ENCODE measurements at regions not wholly inside any gene's neighbourhood (a gene's known extent, or its start where the extent isn't known, plus 50 kb on each side); places are given as distances from the start of the nearest gene placed in this dataset.
"Not testable (repeated sequence)": the region's sequence is repeated elsewhere in the genome, so short reads cannot be mapped to it uniquely, and the experiment has no call there.

DNA sequence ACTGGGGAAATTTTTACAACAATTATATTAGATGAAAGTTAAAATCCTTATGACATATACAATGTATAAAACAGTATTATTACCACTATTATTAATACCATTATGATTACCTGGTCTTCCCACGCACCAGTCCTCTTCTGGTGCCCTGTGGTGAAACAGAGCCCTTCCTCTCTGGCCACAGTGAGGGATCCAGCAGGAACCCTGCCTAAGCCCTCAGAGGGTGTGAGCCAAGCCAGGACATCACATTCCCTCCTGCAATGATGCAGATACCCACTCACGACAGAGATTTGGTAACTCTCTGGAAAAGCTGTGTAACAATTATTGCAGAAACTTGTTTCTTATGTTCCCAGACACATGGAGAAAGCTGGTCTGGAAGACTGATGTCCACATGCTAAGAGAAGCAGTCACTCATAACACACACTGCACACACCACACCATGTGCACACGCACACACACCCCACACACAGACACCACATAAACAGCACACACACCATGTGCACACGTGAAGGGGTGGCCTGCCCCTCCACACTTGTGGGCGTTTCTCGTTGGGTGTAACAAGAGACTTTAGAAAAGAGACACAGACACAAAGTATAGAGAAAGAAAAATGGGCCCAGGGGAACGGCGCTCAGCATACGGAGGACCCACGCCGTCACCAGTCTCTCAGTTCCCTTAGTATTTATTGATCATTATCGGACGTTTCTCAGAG lies 1373.8 kb upstream of the DEFB115 start:
- not testable (repeated sequence) for DNase-seq

DNA sequence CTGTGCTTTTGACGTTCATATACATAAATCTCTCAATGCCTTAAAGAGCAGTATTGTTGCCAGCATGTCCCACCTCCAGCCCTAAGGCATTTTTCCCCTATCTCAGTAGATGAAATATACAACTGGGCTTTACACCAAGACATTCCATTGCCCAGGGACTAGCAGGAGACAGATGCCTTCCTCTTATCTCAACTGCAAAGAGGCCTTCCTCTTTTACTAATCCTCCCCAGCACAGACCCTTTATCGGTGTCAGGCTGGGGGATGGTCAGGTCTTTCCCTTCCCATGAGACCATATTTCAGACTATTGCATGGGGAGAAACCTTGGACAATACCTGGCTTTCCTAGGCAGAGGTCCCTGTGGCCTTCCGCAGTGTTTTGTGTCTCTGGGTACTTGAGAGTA lies 1373.1 kb upstream of the DEFB115 start:
- not testable (repeated sequence) for DNase-seq

DNA sequence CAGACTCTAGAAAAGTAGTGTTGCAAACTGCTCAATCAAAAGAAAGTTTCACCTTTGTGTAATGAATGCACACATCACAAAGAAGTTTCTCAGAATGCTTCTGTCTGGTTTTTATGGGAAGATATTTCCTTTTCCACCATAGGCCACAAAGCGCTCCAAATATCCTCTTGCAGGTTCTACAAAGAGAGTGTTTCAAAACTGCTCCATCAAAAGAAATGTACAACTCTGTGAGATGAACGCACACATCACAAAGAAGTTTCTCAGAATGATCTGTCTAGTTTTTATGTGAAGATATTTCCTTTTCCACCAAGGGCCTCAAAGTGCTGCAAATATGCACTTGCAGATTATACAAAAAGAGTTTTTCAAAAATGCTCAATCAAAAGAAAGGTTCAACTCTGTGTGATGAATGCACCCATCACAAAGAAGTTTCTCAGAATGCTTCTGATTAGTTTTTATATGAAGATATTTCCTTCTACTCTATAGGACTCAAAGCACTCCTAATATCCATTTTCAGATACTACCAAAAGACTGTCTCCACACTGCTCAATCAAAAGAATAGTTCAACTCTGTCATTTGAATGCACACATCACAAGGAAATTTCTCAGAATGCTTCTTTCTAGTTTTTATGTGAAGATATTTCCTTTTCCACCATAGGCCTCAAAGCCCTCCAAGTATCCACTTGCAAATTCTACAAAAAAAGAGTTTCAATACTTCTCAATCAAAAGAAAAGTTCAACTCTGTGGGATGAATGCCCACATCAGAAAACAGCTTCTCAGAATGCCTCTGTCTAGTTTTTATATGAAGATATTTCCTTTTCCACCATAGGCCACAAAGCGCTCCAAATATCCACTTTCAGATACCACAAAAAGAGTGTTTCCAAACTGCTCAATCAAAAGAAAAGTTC lies 1371.9 kb upstream of the DEFB115 start:
- not testable (repeated sequence) for DNase-seq

DNA sequence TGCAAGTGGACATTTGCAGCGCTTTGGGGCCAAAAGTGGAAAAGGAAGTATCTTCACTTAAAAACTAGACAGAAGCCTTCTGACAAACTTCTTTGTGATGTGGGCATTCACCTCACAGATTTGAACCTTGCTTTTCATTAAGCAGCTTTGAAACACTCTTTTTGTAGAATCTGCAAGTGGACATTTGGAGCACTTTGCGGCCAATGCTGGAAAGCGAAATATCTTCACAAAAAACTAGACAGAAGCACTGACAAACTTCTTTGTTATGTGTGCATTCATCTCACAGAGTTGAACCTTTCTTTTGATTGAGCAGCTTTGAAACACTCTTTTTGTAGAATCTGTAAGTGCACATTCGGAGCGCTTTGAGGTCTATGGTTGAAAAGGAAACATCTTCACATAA lies 1365.9 kb upstream of the DEFB115 start:
- not testable (repeated sequence) for DNase-seq
